Right lobe of liver (tissue), 6 donors: ENCODE measurements at regions not wholly inside any gene's neighbourhood (a gene's known extent, or its start where the extent isn't known, plus 50 kb on each side); places are given as distances from the start of the nearest gene placed in this dataset.

Experiments
- ATAC-seq, 4 donors: fragments of 200-7000 bp; cut with Tn5 transposase; one replicate each; pipeline ENCODE4 v1.9.1; 2020; ENCODE audit warnings: mild to moderate bottlenecking in 4 of 4, moderate library complexity in 4 of 4
- DNase-seq, 3 donors: peaks; one replicate each; pipeline ENCODE4 v3.0.0-alpha.2; 2020
- H3K27ac ChIP-seq, 3 donors: fragments of 200-600 bp; one replicate each; pipeline ENCODE4 v1.8.0; 2022
- H3K27me3 ChIP-seq, 2 donors: fragments of 200-600 bp; one replicate each; pipeline ENCODE4 v1.8.0; 2022
- H3K36me3 ChIP-seq, 4 donors: fragments of 200-600 bp; sonication (generic) in 1 of 4; one replicate each; pipeline versions ENCODE4 v1.5.1 to v1.8.0; 2017 to 2022; ENCODE audit warnings: control low read depth in 1 of 4
- H3K4me1 ChIP-seq, 4 donors: fragments of 200-600 bp; sonication (generic) in 1 of 4; one replicate each; pipeline versions ENCODE4 v1.5.1 to v1.8.0; 2017 to 2022; ENCODE audit warnings: control low read depth in 1 of 4
- H3K4me3 ChIP-seq, 3 donors: fragments of 200-600 bp; one replicate each; pipeline ENCODE4 v1.8.0; 2022
- H3K9me3 ChIP-seq, 4 donors: fragments of 200-600 bp; sonication (generic) in 1 of 4; one replicate each; pipeline versions ENCODE4 v1.5.1 to v1.8.0; 2017 to 2022; ENCODE audit warnings: control low read depth in 1 of 4
- CTCF ChIP-seq, 4 donors: fragments of 200-600 bp in 3 of 4; fragments of 450-650 bp in 1 of 4; IDR thresholded peaks; one replicate each; pipeline versions ENCODE4 v1.5.1 to v1.8.0; 2016 to 2022; ENCODE audit warnings: antibody characterized with exemption in 4 of 4, mild to moderate bottlenecking in 2 of 4
- POLR2A ChIP-seq: fragments of 450-650 bp; IDR thresholded peaks from one replicate; pipeline ENCODE4 v1.6.1; 2017; ENCODE audit warnings: antibody characterized with exemption, mild to moderate bottlenecking
- whole genome bisulfite sequencing: methylation state at CpG from one replicate; pipeline ENCODE4 v1.1.6; 2018; ENCODE audit warnings: low coverage, low lambda C conversion rate; ENCODE audit not compliant: insufficient coverage; ENCODE audit errors: missing lambda C conversion rate; 5-methylcytosine and 5-hydroxymethylcytosine counted together
- intact Hi-C, 2 donors: fragments of 100-400 bp; cut with DNase I; formaldehyde crosslinking; loops; one replicate each; pipeline versions ENCODE4 v1.11.2 to v1.14.1; 2022
- donor health status: DM: no; HTN: yes; CAD: no.
- donor health status: DM: no; HTN: no; CAD: no.
- donor health status: DM: no; HTN: no; CAD: no.
- donor health status: DM: no; HTN: yes; CAD: no.
- donor health status: DM: no; HTN: yes; CAD: no.

- DNase-seq (no peak), ATAC-seq (no peak)
- no peak for TF ChIP-seq CTCF (IDR thresholded peaks at IDR 0.05)
- TF ChIP-seq POLR2A: no peak
- Histone ChIP-seq H3K27ac (peak overlapping the region in 1 of 3 donors; percentile 23), H3K27me3 (no peaks in the 10 kb centered on the region), H3K4me1 (peaks cover 0 to 19% (median 5%) of the 10 kb centered on the region in 4 donors), H3K4me3 (no peak overlapping the region), H3K36me3 (no peaks in the 10 kb centered on the region), H3K9me3 (no peaks in the 10 kb centered on the region)
- WGBS: no CpG with 5 or more reads among the region's 1 CpG
- intact Hi-C loops: loop anchor here in 1 of 2 donors (10.0 kb wide), 1 partner anchor 292 kb away; no protein-coding TSS in a partner anchor
Observed at GRCh38 chr20:19942611-19943010, 74.6 kb upstream of the NAA20 start.

GRCh38 chr20:19943061-19943521 is 74.1 kb upstream of the NAA20 start:
- no peaks in the 10 kb centered on the region for H3K9me3 ChIP-seq
- no peak for DNase-seq
- no peaks in the 10 kb centered on the region for H3K27me3 ChIP-seq
- H3K4me1 ChIP-seq: peaks cover 0 to 16% (median 5%) of the 10 kb centered on the region in 4 donors
- WGBS: 66% methylated on average over 6 of the region's 7 CpGs
- peak in 2 of 4 donors; percentile 24 to 43 for ATAC-seq
- no peak overlapping the region for H3K4me3 ChIP-seq
- no peak for TF ChIP-seq POLR2A
- no peak for TF ChIP-seq CTCF (IDR thresholded peaks at IDR 0.05)
- H3K27ac ChIP-seq: peak overlapping the region in 1 of 3 donors; percentile 23
- intact Hi-C loops: loop anchor here in 1 of 2 donors (10.0 kb wide), 1 partner anchor 292 kb away; no protein-coding TSS in a partner anchor
- H3K36me3 ChIP-seq: peaks cover 0 to 2% (median 0%) of the 10 kb centered on the region in 4 donors

DNA sequence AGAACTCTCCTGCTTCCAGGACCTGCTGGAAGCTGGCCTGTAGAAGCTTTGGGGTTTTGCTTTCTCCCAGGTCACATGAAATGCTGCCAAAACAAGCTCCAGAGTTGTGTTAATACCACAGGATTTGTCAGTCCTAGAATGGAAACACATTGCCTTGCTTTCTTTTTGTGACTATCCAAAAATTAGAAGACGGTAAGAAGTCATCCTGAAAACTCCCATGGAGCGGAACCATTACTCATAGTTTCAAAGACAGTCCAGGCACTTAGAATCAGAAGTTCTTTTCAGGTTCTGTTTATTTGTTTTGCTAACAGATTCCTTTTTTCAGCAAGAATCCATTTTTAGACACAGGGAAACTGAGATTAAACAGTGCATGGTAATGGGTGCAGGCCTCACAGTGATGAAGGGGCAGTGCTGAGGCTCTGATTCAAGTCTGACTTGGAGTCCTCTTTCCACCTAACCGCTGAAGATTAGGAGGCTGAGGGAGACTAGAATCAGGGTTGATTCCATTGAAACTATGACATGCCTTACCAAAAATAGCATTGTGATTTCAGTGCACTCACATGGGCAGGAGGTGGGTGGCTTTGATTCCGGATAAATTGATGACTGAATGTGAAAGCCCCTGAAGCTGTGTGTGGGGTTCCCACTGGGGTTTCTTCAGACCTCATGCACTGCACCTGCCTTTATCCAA is 72.2 kb upstream of the NAA20 start:
- H3K4me1 ChIP-seq: peaks cover 0 to 16% (median 5%) of the 10 kb centered on the region in 4 donors

More for the DNA sequence above, 72.2 kb upstream of the NAA20 start:
- DNase-seq (no peak), ATAC-seq (peak; percentile 51 to 87 (median 74))
- intact Hi-C loops: loop anchor here in 1 of 2 donors (10.0 kb wide), 1 partner anchor 290 kb away; no protein-coding TSS in a partner anchor
- Histone ChIP-seq H3K9me3 (no peaks in the 10 kb centered on the region), H3K27ac (peak overlapping the region in 2 of 3 donors; percentile 7 to 11), H3K4me3 (no peak overlapping the region), H3K27me3 (no peaks in the 10 kb centered on the region), H3K36me3 (peaks cover 0 to 4% (median 0%) of the 10 kb centered on the region in 4 donors)
- 56% methylated on average over 4 of the region's 4 CpGs for WGBS
- TF ChIP-seq CTCF (IDR thresholded peaks at IDR 0.05): no peak
- TF ChIP-seq POLR2A: no peak
